Fibroblast of gingiva (primary cell): ENCODE measurements at regions not wholly inside any gene's neighbourhood (a gene's known extent, or its start where the extent isn't known, plus 50 kb on each side); places are given as distances from the start of the nearest gene placed in this dataset.
"Not testable (repeated sequence)": the region's sequence is repeated elsewhere in the genome, so short reads cannot be mapped to it uniquely, and the experiment has no call there.

Source experiments
- DNase-seq: peaks from one replicate; pipeline ENCODE4 v3.0.0-alpha.2; 2011; ENCODE audit warnings: low read depth

- DNase-seq = no peak
Observed at GRCh38 chr6:14754751-14755513, 490.9 kb upstream of the JARID2 start.

DNA sequence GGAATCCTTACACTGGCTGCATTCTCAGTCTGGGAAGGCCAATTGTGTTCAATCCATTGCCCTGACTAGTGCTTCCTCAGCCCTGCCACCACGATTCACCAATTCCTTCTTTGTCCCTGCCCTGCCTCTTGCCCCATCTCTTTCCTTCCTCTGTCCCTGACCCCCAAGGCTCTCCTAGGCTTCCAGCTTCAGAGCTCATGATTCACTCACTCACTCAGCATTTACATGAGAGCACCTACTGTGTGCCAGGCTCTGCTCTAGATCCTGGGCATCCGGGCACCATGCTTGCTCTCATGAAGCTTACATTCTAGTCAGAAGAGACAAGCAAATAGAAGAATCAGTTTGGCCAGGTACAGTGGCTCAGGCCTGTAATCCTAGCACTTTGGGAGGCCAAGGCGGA lies 489.5 kb upstream of the JARID2 start:
- no peak for DNase-seq

DNA sequence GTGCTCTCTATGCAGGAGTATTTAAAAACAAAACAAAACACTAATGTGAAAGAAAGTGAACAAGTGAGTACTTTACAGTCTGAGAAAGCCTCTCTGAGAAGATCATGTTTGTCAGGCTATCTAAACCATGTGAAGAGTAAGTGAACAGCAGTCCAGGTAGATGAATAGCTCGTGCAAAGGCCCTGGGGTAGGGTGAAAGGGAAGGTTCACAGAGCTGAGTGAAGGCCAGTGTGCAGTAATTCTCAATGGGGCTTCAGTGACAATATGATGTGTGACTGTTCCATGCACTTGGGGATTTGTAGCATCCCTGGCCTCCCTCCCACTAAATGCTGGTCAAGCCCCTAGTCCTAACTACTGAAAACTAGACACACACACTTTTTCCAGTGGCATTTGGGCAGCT lies 488.9 kb upstream of the JARID2 start:
- DNase-seq = no peak

- DNase-seq = no peak
Observed at GRCh38 chr6:14757418-14757817, 488.5 kb upstream of the JARID2 start.

GRCh38 chr6:14758421-14759081 lies 487.3 kb upstream of the JARID2 start:
- no peak for DNase-seq

DNA sequence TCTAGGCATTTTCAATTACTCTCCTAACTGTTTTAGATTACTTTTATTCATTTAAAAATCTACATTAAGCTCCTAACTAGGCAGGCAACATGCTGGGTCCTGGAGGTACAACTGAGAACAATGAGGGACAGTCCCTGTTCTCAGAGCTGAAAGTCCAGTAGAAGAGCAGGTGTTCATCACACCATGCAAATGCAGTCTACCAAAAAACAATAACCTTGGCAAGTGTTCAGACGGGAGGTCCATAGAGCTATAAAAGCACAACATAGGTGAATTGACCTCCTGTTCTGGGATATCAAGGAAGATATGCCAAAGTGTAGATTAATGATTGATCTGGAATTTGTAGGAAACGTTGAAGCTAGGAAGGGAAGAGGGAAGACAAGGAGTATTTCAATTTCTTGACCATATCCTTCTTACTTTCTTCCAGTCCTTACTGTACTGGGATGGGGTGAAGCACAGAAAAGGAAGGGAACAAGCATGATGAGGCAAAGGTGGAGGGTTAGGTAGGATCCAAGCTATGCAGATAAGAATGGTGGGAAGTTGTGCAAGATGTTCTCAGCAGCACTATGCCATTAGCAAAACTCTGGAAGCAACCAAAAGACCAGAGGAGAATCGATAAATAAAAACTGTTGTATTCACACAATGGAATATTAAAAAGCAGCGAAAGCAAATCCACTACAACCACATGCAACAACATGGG lies 485.7 kb upstream of the JARID2 start:
- no peak for DNase-seq

DNA sequence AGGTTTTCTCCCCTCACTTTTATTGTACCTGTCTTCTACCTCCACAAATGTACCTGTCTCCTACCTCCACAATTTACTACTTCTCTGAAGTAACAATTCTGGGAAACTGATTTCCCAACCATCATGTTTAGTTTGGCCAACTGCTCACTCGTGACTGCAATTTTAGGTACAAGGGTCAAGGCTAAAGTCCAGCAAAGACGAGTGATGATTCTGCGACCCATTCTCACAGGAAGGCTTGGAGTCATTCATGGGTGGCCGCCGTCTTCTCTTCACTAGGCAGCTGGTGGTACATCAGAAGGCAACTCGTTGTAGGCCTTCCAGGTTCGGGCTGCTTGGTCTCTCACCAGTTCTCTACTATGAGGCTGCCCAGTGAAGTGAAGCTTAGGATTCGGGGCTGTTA lies 483.8 kb upstream of the JARID2 start:
- no peak for DNase-seq

DNA sequence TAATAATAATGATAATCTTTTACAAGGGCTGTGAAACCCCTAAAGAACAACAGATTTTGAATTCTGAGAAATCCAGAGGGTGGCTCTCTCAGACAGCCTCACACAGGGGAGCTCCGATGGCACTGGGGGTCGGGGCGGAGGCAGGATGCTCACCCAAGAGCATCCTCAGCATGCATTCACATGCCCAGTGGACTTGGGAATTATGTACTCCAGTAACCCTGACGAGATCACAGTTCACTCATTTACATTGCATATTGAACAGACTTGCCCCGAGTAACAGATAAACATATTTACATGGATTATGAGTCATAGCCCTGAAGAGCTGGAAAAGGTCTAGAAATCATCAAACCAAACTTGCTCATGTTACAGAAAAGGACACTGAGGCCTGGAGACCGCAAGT lies 482.7 kb upstream of the JARID2 start:
- DNase-seq = peak; percentile 48

GRCh38 chr6:14763616-14764015 lies 482.3 kb upstream of the JARID2 start:
- DNase-seq = no peak

- DNase-seq = peak; percentile 34
Observed at GRCh38 chr6:14765106-14765505, 480.8 kb upstream of the JARID2 start.

- DNase-seq = no peak
Observed at GRCh38 chr6:14765721-14766390, 480.0 kb upstream of the JARID2 start.

GRCh38 chr6:14766391-14766994 lies 479.4 kb upstream of the JARID2 start:
- DNase-seq = no peak

DNA sequence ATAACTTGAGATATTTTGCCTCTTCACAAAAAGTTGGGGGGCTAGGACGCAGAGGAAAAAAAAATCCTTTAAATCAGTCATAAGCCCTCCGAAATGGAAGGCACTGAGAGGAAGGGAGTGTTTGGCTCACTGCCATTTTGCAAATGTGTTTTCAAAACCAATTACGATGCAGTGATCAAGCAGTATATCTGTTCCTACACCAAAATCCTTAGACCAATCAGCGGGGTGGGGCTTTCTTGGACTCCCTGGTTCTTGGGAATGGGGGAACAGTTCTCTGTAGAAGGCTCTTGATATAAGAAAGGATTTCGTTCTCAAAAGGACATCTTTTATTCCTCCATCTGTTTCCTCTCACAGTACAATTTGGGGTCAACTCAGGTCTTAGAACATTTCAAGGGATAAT lies 478.6 kb upstream of the JARID2 start:
- no peak for DNase-seq

- no peak for DNase-seq
Observed at GRCh38 chr6:14770040-14770439, 475.8 kb upstream of the JARID2 start.

DNA sequence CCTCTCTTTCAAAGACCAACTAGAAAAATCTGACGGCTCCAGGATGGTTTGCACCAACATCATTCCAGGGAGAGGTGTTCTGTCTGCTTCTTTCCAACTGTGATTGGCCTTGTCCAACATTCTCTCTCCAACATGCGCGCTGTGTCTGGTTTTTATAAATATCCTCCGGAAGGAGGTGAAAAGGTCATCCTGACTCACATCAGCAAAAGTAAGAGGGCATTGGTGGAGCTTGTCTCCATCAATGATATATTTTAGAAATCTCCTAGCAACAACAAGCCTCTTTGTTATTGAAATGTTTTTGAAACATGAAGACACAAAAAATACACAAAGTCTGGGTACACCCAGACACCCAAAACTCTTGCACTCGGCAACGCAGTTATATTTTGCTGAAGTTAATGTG lies 475.3 kb upstream of the JARID2 start:
- DNase-seq = no peak

GRCh38 chr6:14771016-14771415 lies 474.9 kb upstream of the JARID2 start:
- no peak for DNase-seq

- DNase-seq = no peak
Observed at GRCh38 chr6:14772188-14772587, 473.7 kb upstream of the JARID2 start.

DNA sequence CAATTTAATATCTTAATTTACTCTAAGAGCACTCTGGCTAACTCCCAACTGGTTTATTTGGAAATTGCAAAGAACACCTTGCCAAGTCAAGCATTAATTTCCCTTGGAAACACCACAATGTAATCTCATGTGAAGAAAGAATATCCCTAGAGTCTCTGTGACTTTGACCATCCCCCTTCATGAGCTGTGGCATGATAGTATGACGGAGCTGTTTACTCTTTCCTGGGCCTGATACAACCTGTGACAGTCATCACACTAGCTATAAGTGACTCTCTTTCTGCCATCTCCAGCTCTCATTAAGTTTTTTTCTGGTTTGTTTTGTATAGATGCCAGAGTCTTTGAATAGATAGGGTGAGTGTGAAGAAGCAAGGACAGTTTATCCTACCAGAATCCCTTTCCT lies 470.3 kb upstream of the JARID2 start:
- DNase-seq = no peak

DNA sequence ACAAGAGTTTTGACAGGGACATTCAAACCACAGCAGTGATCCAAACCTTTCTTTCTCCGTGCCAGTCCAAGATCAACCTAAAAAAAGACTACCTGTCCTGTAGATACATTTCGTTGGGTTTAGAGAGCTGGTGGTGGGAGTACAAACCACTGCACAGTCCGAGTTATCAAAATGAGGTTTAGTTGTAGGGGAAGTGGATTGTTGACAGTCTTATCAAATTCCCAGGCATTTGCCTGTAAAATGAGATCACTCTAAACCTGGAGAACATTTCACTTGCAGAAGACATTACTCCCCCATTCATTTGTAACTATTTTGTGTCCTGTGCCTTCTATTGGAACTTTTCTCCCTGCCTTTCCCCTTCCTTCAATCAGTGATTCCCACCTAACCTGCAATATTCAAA lies 469.6 kb upstream of the JARID2 start:
- no peak for DNase-seq

GRCh38 chr6:14781772-14782525 lies 463.9 kb upstream of the JARID2 start:
- no peak for DNase-seq

DNA sequence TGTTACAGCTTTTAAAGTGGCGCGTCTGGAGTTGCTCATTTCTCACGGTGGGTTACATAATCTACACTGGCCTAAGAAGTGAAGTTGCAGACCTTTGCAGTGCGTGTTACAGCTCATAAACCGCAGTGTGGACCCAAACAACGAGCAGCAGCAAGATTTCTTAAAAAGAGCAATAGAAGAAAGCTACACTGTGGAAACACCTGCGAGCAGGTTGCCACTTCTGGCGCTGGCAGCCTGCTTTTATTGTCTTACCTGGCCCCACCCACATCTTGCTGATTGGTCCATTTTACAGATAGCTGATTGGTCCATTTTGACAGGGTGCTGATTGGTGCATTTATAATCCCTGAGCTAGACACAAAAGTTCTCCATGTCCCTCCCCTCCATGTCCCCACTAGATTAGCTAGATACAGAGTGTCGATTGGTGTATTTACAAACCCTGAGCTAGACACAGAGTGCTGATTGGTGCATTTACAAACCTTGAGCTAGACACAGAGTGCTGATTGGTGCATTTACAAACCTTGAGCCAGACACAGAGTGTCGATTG lies 462.9 kb upstream of the JARID2 start:
- not testable (repeated sequence) for DNase-seq
